WI38 (cell line): ENCODE measurements at regions not wholly inside any gene's neighbourhood (a gene's known extent, or its start where the extent isn't known, plus 50 kb on each side); places are given as distances from the start of the nearest gene placed in this dataset.

Source experiments
- H3K4me3 ChIP-seq: 2 replicates; pipeline ENCODE4 v1.5.1; 2011; ENCODE audit warnings: low read depth, mild to moderate bottlenecking, control low read depth, low read length
- CTCF ChIP-seq: IDR thresholded peaks from 2 replicates; pipeline ENCODE4 v1.5.1; 2012; ENCODE audit warnings: low read depth, mild to moderate bottlenecking, control low read depth, low read length

- no peak for TF ChIP-seq CTCF
Measured at GRCh38 chr2:24429197-24430074, 61.6 kb upstream of the NCOA1 start.

GRCh38 chr2:24424387-24424786 lies 64.1 kb upstream of the ITSN2 start:
- H3K4me3 ChIP-seq = no peak overlapping the region
- no peak for TF ChIP-seq CTCF

More at GRCh38 chr2:24429197-24430074, 61.6 kb upstream of the NCOA1 start:
- H3K4me3 ChIP-seq = no peak overlapping the region

DNA sequence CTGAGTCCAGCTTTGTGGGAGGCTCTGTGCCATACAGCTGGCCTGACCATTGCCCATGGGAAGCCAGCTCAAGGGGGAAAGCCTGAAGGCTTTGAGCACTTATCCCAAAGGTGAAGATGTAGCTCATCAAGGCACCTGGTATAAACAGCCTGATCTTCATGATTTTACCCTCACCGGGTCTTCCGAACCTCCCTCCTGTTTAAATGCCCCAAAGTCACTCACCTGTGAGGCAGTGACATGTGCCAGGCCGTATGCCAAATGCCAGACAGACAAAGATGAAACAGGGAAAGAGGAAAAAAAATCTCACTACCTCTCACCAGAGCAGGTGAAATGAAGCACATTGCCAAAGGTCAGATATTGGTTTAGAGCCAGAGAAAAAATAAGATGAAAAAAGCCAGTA lies 62.8 kb upstream of the ITSN2 start:
- TF ChIP-seq CTCF = no peak
- no peak overlapping the region for H3K4me3 ChIP-seq

GRCh38 chr2:24421668-24422067 lies 61.3 kb upstream of the ITSN2 start:
- TF ChIP-seq CTCF = peak; percentile 32; the same call in 1 of the 2 replicates
- H3K4me3 ChIP-seq = no peak overlapping the region

DNA sequence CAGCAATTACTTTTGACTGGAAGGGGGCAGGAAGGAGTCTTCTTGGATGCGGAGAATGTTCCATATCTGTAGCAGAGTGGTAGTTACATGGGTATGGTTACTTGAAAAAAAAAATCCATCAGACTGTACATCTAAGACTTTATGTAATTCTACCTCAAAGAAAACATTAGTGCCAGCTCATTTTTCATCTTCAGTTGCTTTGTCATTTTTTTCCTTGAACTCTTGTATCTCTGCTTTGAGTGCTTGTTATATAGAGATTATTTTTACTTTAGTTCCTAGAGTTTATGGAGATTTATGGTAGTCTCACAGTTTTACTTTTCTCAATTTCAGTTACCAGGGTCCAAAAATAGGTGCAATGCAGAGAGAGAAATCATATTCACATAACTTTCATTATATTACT lies 60.0 kb upstream of the ITSN2 start:
- TF ChIP-seq CTCF = no peak
- H3K4me3 ChIP-seq = no peak overlapping the region

DNA sequence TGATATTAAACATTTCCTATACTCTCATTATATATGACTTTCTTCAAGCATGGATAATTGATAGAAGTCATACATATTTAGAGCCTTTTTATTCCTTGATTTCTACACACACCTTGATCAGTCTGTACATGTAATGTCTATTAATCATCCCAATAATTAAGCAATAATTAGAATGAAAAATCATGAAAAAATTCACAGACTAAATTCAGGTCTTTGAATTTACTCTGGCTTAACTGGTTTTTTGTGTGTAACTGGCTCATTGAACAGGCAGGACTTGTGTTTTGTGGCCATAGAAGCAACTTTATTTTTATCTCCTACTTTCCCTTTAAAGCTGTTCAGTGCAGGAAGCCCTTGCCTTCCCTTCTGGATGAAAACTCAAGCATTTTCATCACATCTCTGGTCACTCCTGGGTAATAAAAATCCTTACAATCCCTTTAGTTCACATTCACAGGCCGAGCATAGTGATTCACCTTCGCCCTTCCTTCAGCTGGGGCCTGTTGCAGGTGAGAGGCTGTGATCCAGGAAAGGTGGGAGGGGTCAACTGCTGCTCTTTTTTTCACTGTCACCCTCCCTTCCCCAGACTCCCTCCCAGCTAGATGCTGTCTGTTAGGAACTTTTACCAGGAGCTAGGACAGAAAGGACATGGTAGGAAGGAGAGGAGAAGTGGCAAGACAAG lies 58.0 kb upstream of the ITSN2 start:
- TF ChIP-seq CTCF = no peak
- no peak overlapping the region for H3K4me3 ChIP-seq

DNA sequence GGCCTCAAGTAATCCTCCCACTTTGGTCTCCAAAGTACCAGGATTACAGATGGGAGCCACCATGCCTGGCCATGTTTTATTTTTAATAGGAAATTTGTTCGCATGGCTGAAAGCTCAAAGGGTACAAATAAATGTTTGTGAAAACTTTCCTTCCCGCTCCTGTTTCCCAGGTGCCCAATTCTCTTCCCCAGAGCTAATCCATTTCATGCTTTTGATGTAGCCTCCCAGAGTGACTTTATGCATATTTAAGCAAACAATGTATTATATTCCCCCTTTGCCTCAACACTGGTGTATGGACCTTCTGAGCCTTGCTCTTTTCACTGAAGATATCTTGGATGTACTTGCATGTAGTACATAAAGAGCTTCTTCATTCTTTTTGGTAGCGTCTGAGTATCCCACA lies 52.5 kb upstream of the ITSN2 start:
- no peak for TF ChIP-seq CTCF
- no peak overlapping the region for H3K4me3 ChIP-seq
